DMS53 treated with DMSO at 0.1 percent for 48 hours (cell line): ENCODE measurements at regions not wholly inside any gene's neighbourhood (a gene's known extent, or its start where the extent isn't known, plus 50 kb on each side); places are given as distances from the start of the nearest gene placed in this dataset.
"Not testable (repeated sequence)": the region's sequence is repeated elsewhere in the genome, so short reads cannot be mapped to it uniquely, and the experiment has no call there.

Experiments used
- DNase-seq: peaks from one replicate; lab custom pipeline; 2025; ENCODE audit not compliant: unreplicated experiment; lab: John Stamatoyannopoulos, UW

GRCh38 chr2:192487636-192488035, 292.9 kb upstream of the TMEFF2 start:
- DNase-seq = no peak

DNA sequence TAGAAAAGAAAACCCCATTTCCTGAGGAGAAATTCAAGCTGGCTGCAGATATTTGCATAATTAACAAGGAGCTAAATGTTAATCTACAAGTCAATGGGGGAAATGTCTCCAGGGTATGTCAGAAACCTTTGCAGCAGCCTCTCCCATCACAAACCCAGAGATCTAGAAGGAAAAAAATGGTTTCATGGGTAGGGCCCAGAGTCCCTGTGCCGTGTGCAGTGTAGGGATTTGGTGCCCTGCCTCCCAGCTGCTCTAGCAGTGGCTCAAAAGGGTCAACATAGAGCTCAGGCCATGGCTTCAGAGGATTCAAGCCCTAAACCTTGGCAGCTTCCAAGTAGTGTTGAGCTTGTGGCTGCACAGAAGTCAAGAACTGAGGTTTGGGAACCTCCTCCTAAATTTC, 290.2 kb upstream of the TMEFF2 start:
- DNase-seq = no peak

GRCh38 chr2:192480984-192481383, 286.3 kb upstream of the TMEFF2 start:
- DNase-seq = no peak

DNA sequence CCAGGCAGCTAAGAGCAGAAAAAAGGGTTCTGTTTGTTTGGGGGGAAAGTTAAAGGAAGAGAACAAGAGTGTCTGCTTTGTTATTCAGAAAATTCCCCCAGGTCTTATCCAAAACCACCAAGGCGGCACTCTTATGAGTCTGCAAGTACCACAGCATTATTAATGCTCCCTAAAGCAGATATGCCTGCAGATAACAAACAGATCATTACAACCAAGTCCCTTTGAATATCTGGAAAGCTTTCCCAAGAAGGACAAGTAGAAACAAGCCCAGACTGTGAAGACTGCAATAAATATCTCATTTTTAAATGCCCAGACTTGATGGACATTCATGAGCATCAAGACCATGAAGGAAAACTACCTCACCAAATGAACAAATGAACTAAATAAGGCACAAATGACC, 278.6 kb upstream of the TMEFF2 start:
- DNase-seq = no peak

GRCh38 chr2:192471982-192472381, 277.2 kb upstream of the TMEFF2 start:
- no peak for DNase-seq

GRCh38 chr2:192469612-192470011, 274.9 kb upstream of the TMEFF2 start:
- no peak for DNase-seq

- no peak for DNase-seq
Observed at GRCh38 chr2:192467953-192468660, 273.4 kb upstream of the TMEFF2 start.

DNA sequence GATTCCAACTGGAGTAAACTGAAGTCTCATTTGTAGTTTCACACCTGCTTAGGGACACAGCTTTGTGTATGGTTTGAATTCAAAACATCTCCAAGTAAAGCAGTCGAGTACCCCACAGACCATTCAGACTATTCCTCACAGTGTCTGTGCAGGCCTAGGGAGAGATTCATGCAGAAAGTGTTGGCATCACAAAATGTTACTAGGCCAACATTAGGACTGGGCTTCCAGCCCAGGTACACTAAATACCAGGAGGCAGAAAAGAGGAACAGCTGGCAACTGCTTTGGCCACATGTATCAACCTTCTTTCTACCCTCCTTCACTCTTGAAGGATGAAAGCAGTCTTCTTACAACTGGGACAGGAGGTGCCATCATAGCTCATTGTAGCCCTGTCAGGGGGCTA, 270.4 kb upstream of the TMEFF2 start:
- no peak for DNase-seq

DNA sequence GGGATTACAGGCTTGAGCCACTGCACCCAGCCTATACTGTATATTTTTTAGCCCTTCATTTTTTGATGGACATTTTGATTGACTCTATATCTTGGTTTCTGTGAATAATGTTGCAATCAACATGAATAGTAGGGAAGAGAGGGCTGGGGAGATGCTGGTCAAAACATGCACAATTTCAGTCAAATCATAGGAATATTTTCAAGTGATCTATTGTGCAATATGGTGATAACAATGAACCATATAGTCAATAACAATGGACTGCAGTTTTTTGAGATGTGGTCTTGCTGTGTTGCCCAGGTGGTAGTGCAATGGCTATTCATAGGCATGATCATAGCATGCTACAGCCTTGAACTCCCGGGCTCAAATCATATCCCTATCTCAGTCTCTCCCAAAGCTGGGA, 264.7 kb upstream of the TMEFF2 start:
- DNase-seq = no peak

GRCh38 chr2:192448881-192449280, 254.1 kb upstream of the TMEFF2 start:
- DNase-seq = no peak

GRCh38 chr2:192444286-192444838, 249.6 kb upstream of the TMEFF2 start:
- DNase-seq = no peak

GRCh38 chr2:192443831-192444230, 249.1 kb upstream of the TMEFF2 start:
- DNase-seq = no peak

- no peak for DNase-seq
Observed at GRCh38 chr2:192438239-192438638, 243.5 kb upstream of the TMEFF2 start.

DNA sequence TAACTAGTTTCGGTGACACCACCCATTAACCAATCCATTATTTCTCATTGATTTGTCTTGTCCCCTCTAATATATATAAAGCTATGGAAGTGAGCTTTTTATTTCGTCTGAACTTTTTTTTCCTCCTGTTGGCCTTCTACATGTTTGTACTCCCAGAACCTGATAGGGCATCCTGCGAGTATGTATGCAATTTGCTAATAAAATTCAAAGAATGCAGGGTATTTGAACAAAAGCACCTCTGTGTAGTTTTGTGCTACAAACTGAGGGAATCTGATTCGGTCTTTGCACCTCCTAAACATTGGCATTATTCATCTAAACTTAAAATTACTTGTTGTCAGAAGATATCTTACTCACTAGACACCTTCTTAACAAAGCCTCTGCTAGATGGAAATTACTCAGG, 242.9 kb upstream of the TMEFF2 start:
- DNase-seq = no peak

- DNase-seq = no peak
Observed at GRCh38 chr2:192424243-192424642, 229.5 kb upstream of the TMEFF2 start.

DNA sequence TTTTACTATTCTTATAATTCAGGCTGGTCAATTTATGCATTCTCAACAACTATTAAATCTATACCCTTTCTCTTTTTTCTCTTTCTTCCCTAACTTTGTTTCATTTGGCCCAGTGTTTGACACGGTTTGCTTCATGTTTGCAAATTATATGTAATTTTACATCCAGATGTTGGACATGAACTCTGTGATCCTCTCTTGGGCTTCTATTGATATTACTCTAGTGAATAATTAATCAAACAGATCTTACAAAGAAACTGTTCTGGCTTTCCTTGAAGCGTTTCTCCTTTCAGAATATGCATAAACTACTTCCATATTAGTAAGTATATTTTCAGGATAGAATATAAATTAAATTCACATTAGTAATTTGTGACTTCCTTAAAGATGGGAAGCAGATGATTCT, 225.1 kb upstream of the TMEFF2 start:
- no peak for DNase-seq

DNA sequence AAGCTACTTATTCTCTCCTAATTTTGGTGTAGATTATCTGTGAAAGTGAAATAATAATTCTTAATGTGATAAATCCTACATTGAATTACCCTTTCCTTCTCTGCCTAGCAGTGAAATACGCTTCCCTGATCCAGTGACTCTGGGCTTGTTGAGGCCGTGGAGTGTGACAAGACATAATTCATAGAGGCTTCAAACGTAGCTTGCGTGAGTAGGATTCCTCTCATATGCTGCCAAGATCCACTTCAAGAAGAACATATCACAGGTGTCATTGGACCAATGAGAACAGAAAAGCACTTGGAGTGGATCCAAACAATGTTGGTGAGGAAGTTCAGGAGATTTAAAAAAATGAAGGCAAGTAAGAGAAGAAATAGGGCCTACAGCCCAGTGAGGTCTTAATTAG, 221.3 kb upstream of the TMEFF2 start:
- DNase-seq = peak; percentile 34

GRCh38 chr2:192414794-192415193, 220.1 kb upstream of the TMEFF2 start:
- DNase-seq = no peak

DNA sequence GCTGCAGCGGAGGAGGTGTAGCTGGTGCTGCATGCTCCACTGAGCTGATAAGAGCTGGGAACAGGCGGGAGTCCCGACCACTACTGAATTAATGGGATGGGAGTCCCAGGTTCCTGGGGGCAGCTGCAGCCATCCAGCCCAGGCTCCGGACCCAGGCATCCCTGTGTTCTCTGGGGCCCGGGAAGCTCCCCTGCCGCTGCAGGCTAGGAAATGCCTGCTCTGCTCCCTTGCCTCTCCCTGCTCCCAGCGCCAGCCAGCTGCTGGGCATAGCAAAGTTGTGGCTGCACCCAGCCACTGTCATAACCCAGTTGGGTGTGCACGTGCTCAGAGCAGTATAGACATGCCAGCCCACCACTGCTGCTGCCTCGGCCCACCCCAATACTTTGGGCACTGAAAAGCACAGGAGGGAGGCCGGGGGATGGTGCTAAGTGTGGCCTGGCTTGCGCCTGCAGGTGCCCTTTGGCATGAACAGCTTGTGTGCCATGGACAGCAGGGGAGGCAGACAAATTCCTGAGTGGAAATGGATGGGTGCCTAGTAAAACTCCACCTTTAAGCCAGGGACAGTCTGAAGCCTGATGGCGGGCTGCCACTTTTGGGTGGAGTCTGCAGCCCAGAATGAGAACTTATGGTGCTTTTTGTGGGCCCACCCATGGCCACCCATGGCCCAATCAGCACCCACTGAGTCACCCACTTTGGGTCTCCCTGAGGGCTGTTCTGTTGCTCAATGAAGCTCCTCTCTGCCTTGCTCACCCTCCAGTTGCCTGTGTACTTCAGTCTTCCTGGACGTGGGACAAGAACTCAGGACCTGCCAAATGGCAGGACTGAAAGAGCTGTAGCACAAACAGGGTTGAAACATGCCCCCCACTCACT, 219.3 kb upstream of the TMEFF2 start:
- no peak for DNase-seq

GRCh38 chr2:192412866-192413265, 218.1 kb upstream of the TMEFF2 start:
- not testable (repeated sequence) for DNase-seq

- no peak for DNase-seq
Observed at GRCh38 chr2:192412394-192412793, 217.7 kb upstream of the TMEFF2 start.

- DNase-seq = no peak
Observed at GRCh38 chr2:192411755-192412154, 217.0 kb upstream of the TMEFF2 start.
